ENCODE measurements at regions not wholly inside any gene's neighbourhood (a gene's known extent, or its start where the extent isn't known, plus 50 kb on each side); places are given as distances from the start of the nearest gene placed in this dataset.
A peak's percentile ranks its signal among the peaks of the same experiment; 100 is the strongest.

GRCh38 chr5:71978216-71978615, 129.1 kb upstream of the MAP1B start:
- TF ChIP-seq GATA2 (IDR thresholded peaks at IDR 0.05; ENCODE audit: low read depth, low read length) (no peak), GATA3 (IDR thresholded peaks at IDR 0.05; ENCODE audit: low read depth, low read length) (no peak)

- TF ChIP-seq GATA3 (IDR thresholded peaks at IDR 0.05; ENCODE audit: low read depth, low read length) (no peak), GATA2 (IDR thresholded peaks at IDR 0.05; ENCODE audit: low read depth, low read length) (no peak)
These were observed 124.4 kb upstream of the MAP1B start for GRCh38 chr5:71982717-71983395.

GRCh38 chr5:71986101-71986500, 121.2 kb upstream of the MAP1B start:
- TF ChIP-seq GATA2 (IDR thresholded peaks at IDR 0.05; ENCODE audit: low read depth, low read length) (no peak), GATA3 (IDR thresholded peaks at IDR 0.05; ENCODE audit: low read depth, low read length) (no peak)

GRCh38 chr5:71988808-71989207, 118.5 kb upstream of the MAP1B start:
- TF ChIP-seq GATA2 (IDR thresholded peaks at IDR 0.05; ENCODE audit: low read depth, low read length) (no peak), GATA3 (IDR thresholded peaks at IDR 0.05; ENCODE audit: low read depth, low read length) (no peak)

GRCh38 chr5:71993600-71993999, 113.7 kb upstream of the MAP1B start:
- TF ChIP-seq GATA3 (IDR thresholded peaks at IDR 0.05; ENCODE audit: low read depth, low read length) = no peak
- TF ChIP-seq GATA2 (IDR thresholded peaks at IDR 0.05; ENCODE audit: low read depth, low read length) = no peak

GRCh38 chr5:71996789-71997188, 110.5 kb upstream of the MAP1B start:
- TF ChIP-seq GATA3 (IDR thresholded peaks at IDR 0.05; ENCODE audit: low read depth, low read length) = no peak
- TF ChIP-seq GATA2 (IDR thresholded peaks at IDR 0.05; ENCODE audit: low read depth, low read length) = peak; percentile 59

GRCh38 chr5:71998746-71999145, 108.5 kb upstream of the MAP1B start:
- TF ChIP-seq GATA3 (IDR thresholded peaks at IDR 0.05; ENCODE audit: low read depth, low read length) (no peak), GATA2 (IDR thresholded peaks at IDR 0.05; ENCODE audit: low read depth, low read length) (no peak)

GRCh38 chr5:72000707-72001106, 106.6 kb upstream of the MAP1B start:
- TF ChIP-seq GATA3 (IDR thresholded peaks at IDR 0.05; ENCODE audit: low read depth, low read length) (no peak), GATA2 (IDR thresholded peaks at IDR 0.05; ENCODE audit: low read depth, low read length) (no peak)

- TF ChIP-seq GATA3 (IDR thresholded peaks at IDR 0.05; ENCODE audit: low read depth, low read length) (no peak), GATA2 (IDR thresholded peaks at IDR 0.05; ENCODE audit: low read depth, low read length) (no peak)
These were observed 101.6 kb upstream of the MAP1B start for GRCh38 chr5:72005671-72006070.

GRCh38 chr5:72006361-72006760, 100.9 kb upstream of the MAP1B start:
- TF ChIP-seq GATA2 (IDR thresholded peaks at IDR 0.05; ENCODE audit: low read depth, low read length) = no peak
- TF ChIP-seq GATA3 (IDR thresholded peaks at IDR 0.05; ENCODE audit: low read depth, low read length) = no peak

- TF ChIP-seq GATA3 (IDR thresholded peaks at IDR 0.05; ENCODE audit: low read depth, low read length) (no peak), GATA2 (IDR thresholded peaks at IDR 0.05; ENCODE audit: low read depth, low read length) (peak; percentile 63)
These were observed 99.8 kb upstream of the MAP1B start for GRCh38 chr5:72007336-72008111.

- no peak for TF ChIP-seq GATA3 (IDR thresholded peaks at IDR 0.05; ENCODE audit: low read depth, low read length)
- TF ChIP-seq GATA2 (IDR thresholded peaks at IDR 0.05; ENCODE audit: low read depth, low read length) = no peak
These were observed 98.0 kb upstream of the MAP1B start for GRCh38 chr5:72009280-72009679.

- TF ChIP-seq GATA3 (IDR thresholded peaks at IDR 0.05; ENCODE audit: low read depth, low read length) (no peak), GATA2 (IDR thresholded peaks at IDR 0.05; ENCODE audit: low read depth, low read length) (no peak)
These were observed 96.8 kb upstream of the MAP1B start for GRCh38 chr5:72010430-72010829.

GRCh38 chr5:72012906-72013305, 94.4 kb upstream of the MAP1B start:
- TF ChIP-seq GATA3 (IDR thresholded peaks at IDR 0.05; ENCODE audit: low read depth, low read length) (no peak), GATA2 (IDR thresholded peaks at IDR 0.05; ENCODE audit: low read depth, low read length) (no peak)

Measured in SH-SY5Y (cell line).